Sigmoid colon (tissue), 6 donors: ENCODE measurements at regions not wholly inside any gene's neighbourhood (a gene's known extent, or its start where the extent isn't known, plus 50 kb on each side); places are given as distances from the start of the nearest gene placed in this dataset.
A peak's percentile ranks its signal among the peaks of the same experiment; 100 is the strongest.

Source experiments
- DNase-seq: peaks from one replicate; pipeline ENCODE4 v3.0.0-alpha.2; 2019
- H3K27ac ChIP-seq, 4 donors: fragments of 200-600 bp; sonication (generic); one replicate each; pipeline ENCODE4 v1.5.1; 2016 to 2019; ENCODE audit warnings: mild to moderate bottlenecking in 1 of 4
- H3K27me3 ChIP-seq, 3 donors: fragments of 200-600 bp; sonication (generic); one replicate each; pipeline ENCODE4 v1.5.1; 2019; ENCODE audit warnings: mild to moderate bottlenecking in 1 of 3
- H3K36me3 ChIP-seq, 4 donors: fragments of 200-600 bp; sonication (generic); one replicate each; pipeline ENCODE4 v1.5.1; 2016 to 2019
- H3K4me1 ChIP-seq, 4 donors: fragments of 200-600 bp; sonication (generic); one replicate each; pipeline ENCODE4 v1.5.1; 2017 to 2019
- H3K4me3 ChIP-seq, 4 donors: fragments of 200-600 bp; sonication (generic); one replicate each; pipeline ENCODE4 v1.5.1; 2017 to 2019; ENCODE audit warnings: mild to moderate bottlenecking in 2 of 4, moderate library complexity in 1 of 4
- H3K9me3 ChIP-seq, 4 donors: fragments of 200-600 bp in 3 of 4; sonication (generic) in 3 of 4; one replicate each; pipeline versions ENCODE4 v1.5.1 to v1.6.1; 2013 to 2019
- CTCF ChIP-seq, 4 experiments: fragments of 450-650 bp in 3 of 4; fragments of 200-600 bp in 1 of 4; IDR thresholded peaks; one replicate each; pipeline ENCODE4 v1.5.1; 2016 to 2019; ENCODE audit warnings: antibody characterized with exemption in 4 of 4, mild to moderate bottlenecking in 3 of 4, moderate library complexity in 2 of 4
- EP300 ChIP-seq, 4 donors: sonication (generic); formaldehyde crosslinking; IDR thresholded peaks; one replicate each; pipeline ENCODE4 v1.6.1; 2017; ENCODE audit warnings: antibody characterized with exemption in 4 of 4
- POLR2A ChIP-seq, 2 donors: fragments of 450-650 bp; IDR thresholded peaks; one replicate each; pipeline ENCODE4 v1.6.1; 2016; ENCODE audit warnings: antibody characterized with exemption in 2 of 2, mild to moderate bottlenecking in 2 of 2, moderate library complexity in 2 of 2
- POLR2AphosphoS5 ChIP-seq, 4 donors: sonication (generic); formaldehyde crosslinking; IDR thresholded peaks; one replicate each; pipeline ENCODE4 v1.6.1; 2017; ENCODE audit warnings: antibody characterized with exemption in 4 of 4
- WGBS, 2 donors: extraction: QIAGEN DNeasy Blood & Tissue Kit; methylation state at CpG; one replicate each; pipeline ENCODE4 v1.1.7; 2013; 5-methylcytosine and 5-hydroxymethylcytosine counted together
- intact Hi-C: fragments of 100-400 bp; cut with DNase I; formaldehyde crosslinking; loops from one replicate; pipeline ENCODE4 v1.15.1; 2023
- donor health status: healthy with polysubstance abuse.
- donor health status: healthy.

GRCh38 chr7:116433246-116433645 is 66.3 kb upstream of the CAV2 start:
- no peak overlapping the region for H3K27ac ChIP-seq
- H3K9me3 ChIP-seq = no peaks in the 10 kb centered on the region
- 81 to 87% methylated on average over 1 of the region's 1 CpG for whole genome bisulfite sequencing, 2 donors
- TF ChIP-seq POLR2A (IDR thresholded peaks at IDR 0.05) = no peak
- no peaks in the 10 kb centered on the region for H3K27me3 ChIP-seq
- intact Hi-C loops = loop anchor here (10.0 kb wide), 1 partner anchor 152 kb away; no protein-coding TSS in a partner anchor
- H3K4me3 ChIP-seq = no peak overlapping the region
- H3K4me1 ChIP-seq = peaks cover 0 to 16% (median 11%) of the 10 kb centered on the region in 4 donors
- H3K36me3 ChIP-seq = no peaks in the 10 kb centered on the region
- DNase-seq = no peak

GRCh38 chr7:116434820-116435341 is 64.7 kb upstream of the CAV2 start:
- Histone ChIP-seq H3K4me1 (peaks cover 0 to 18% (median 12%) of the 10 kb centered on the region in 4 donors), H3K4me3 (no peak overlapping the region), H3K27ac (peak overlapping the region in 3 of 4 donors; percentile 19 to 55 (median 45)), H3K27me3 (no peaks in the 10 kb centered on the region), H3K36me3 (no peaks in the 10 kb centered on the region), H3K9me3 (no peaks in the 10 kb centered on the region)
- intact Hi-C loops = loop anchor here (5.0 to 10.0 kb wide), 2 partner anchors 150 to 163 kb away; no protein-coding TSS in a partner anchor
- DNase-seq = no peak
- WGBS, 2 donors = 88% methylated on average over 1 of the region's 1 CpG
- TF ChIP-seq CTCF (IDR thresholded peaks at IDR 0.05) = no peak
- TF ChIP-seq POLR2AphosphoS5 (IDR thresholded peaks at IDR 0.05) = no peak
- no peak for TF ChIP-seq POLR2A (IDR thresholded peaks at IDR 0.05)
- no peak for TF ChIP-seq EP300 (IDR thresholded peaks at IDR 0.05)

- H3K4me1 ChIP-seq = peaks cover 0 to 30% (median 17%) of the 10 kb centered on the region in 4 donors
- no peaks in the 10 kb centered on the region for H3K27me3 ChIP-seq
- no peaks in the 10 kb centered on the region for H3K36me3 ChIP-seq
- intact Hi-C loops = loop anchor here (5.0 to 10.0 kb wide), 2 partner anchors 148 to 164 kb away; no protein-coding TSS in a partner anchor
- TF ChIP-seq POLR2A (IDR thresholded peaks at IDR 0.05) = no peak
- TF ChIP-seq CTCF (IDR thresholded peaks at IDR 0.05) = no peak
- no peak for TF ChIP-seq POLR2AphosphoS5 (IDR thresholded peaks at IDR 0.05)
- TF ChIP-seq EP300 (IDR thresholded peaks at IDR 0.05) = no peak
- no peak overlapping the region for H3K27ac ChIP-seq
- WGBS, 2 donors = 72 to 74% methylated on average over 5 of the region's 5 CpGs
- no peak for DNase-seq
- no peaks in the 10 kb centered on the region for H3K9me3 ChIP-seq
- no peak overlapping the region for H3K4me3 ChIP-seq
These were observed 63.2 kb upstream of the CAV2 start for GRCh38 chr7:116436305-116436826.

GRCh38 chr7:116438267-116438666 is 61.3 kb upstream of the CAV2 start:
- no peaks in the 10 kb centered on the region for H3K9me3 ChIP-seq
- TF ChIP-seq POLR2A (IDR thresholded peaks at IDR 0.05) = no peak
- no peak for TF ChIP-seq CTCF (IDR thresholded peaks at IDR 0.05)
- no peak for TF ChIP-seq EP300 (IDR thresholded peaks at IDR 0.05)
- TF ChIP-seq POLR2AphosphoS5 (IDR thresholded peaks at IDR 0.05) = no peak
- intact Hi-C loops = loop anchor here (5.0 to 10.0 kb wide), 2 partner anchors 147 to 166 kb away; no protein-coding TSS in a partner anchor
- no peak overlapping the region for H3K4me3 ChIP-seq
- no peaks in the 10 kb centered on the region for H3K27me3 ChIP-seq
- no peak for DNase-seq
- H3K27ac ChIP-seq = peak overlapping the region in 2 of 4 donors; percentile 1 to 6
- H3K36me3 ChIP-seq = no peaks in the 10 kb centered on the region
- H3K4me1 ChIP-seq = peaks cover 0 to 32% (median 18%) of the 10 kb centered on the region in 4 donors
- WGBS, 2 donors = 15 to 64% methylated on average over 2 of the region's 2 CpGs

- DNase-seq = no peak
- 22 to 67% methylated on average over 1 of the region's 1 CpG for WGBS, 2 donors
- intact Hi-C loops = loop anchor here (5.0 to 10.0 kb wide), 2 partner anchors 146 to 167 kb away; no protein-coding TSS in a partner anchor
- Histone ChIP-seq H3K36me3 (no peaks in the 10 kb centered on the region), H3K27ac (peak overlapping the region in 3 of 4 donors; percentile 25 to 54 (median 51)), H3K4me3 (no peak overlapping the region), H3K9me3 (no peaks in the 10 kb centered on the region), H3K4me1 (peaks cover 0 to 39% (median 19%) of the 10 kb centered on the region in 4 donors), H3K27me3 (no peaks in the 10 kb centered on the region)
- TF ChIP-seq POLR2AphosphoS5 (IDR thresholded peaks at IDR 0.05) (no peak), POLR2A (IDR thresholded peaks at IDR 0.05) (no peak), CTCF (IDR thresholded peaks at IDR 0.05) (no peak), EP300 (IDR thresholded peaks at IDR 0.05) (no peak)
These were observed 60.5 kb upstream of the CAV2 start for GRCh38 chr7:116439005-116439404.
